ENCODE measurements at regions not wholly inside any gene's neighbourhood (a gene's known extent, or its start where the extent isn't known, plus 50 kb on each side); places are given as distances from the start of the nearest gene placed in this dataset.

DNA sequence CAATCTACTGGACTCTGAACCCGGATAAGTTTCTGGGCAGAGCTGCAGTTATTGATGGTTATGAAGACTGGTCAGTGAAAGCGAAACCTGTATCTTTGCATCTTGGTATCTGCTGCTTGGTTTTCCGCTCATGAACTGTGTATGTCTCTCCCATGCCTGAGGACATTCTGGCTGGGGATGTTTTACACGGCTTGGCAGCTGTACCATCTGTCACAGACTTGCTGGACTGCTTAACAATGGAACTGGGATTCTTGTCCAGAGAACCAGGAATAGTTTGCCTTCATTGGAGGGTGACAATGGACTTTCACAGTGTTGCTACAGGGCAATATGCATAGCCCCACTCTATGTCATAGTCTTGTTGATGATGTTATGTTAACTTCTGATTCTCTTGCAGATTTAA lies 119.9 kb upstream of the TMEM106B start:
- H3K27ac ChIP-seq (ENCODE audit: low read depth in 2 of 2, low read length in 2 of 2), result no peak overlapping the region
- H3K36me3 ChIP-seq (ENCODE audit: control insufficient read depth in 2 of 2, insufficient read depth in 2 of 2, low read length in 2 of 2), result no peaks in the 10 kb centered on the region
- H3K4me3 ChIP-seq (ENCODE audit: low read length in 2 of 2), result no peak overlapping the region
- no peaks in the 10 kb centered on the region for H3K4me1 ChIP-seq (ENCODE audit: control insufficient read depth in 2 of 2, insufficient read depth in 2 of 2, low read length in 2 of 2)
- no peaks in the 10 kb centered on the region for H3K27me3 ChIP-seq (ENCODE audit: control insufficient read depth in 2 of 2, insufficient read depth in 2 of 2, low read length in 2 of 2)
- H3K9ac ChIP-seq (ENCODE audit: low read depth in 1 of 2, low read length in 2 of 2), result no peak overlapping the region
- H3K9me3 ChIP-seq (ENCODE audit: control insufficient read depth in 2 of 2, low read length in 2 of 2), result no peaks in the 10 kb centered on the region

DNA sequence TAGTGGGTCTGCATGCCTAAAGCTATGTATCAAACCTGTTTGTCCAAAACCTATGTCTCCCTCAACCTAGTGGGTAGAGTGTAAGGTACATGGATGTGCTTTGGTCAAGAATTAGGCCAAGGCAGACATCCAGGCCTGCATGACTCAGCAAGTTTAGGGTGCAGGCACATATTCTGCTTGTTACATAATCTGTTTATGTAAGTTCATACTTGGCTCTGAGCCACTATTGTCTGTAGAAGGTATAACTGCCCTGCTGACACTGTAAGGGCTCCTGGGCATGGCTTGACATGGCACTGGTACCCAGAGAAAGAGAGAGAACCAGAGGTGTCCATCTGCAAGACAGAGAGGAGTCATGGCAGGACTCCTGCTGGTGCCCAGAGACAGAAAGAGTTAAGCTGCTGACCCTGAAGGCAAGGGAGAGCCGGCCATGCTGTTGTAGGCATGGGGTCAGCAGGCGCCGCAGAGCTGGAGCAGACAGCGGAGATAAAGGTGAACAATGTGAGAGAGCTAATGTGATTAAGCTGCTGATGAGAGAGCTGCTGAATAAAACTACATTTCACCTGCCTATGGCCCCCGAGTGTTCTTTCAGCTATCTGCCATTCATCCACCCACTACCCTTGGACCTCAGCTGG lies 118.5 kb upstream of the TMEM106B start:
- H3K9me3 ChIP-seq (ENCODE audit: control insufficient read depth in 2 of 2, low read length in 2 of 2), result no peaks in the 10 kb centered on the region
- no peaks in the 10 kb centered on the region for H3K36me3 ChIP-seq (ENCODE audit: control insufficient read depth in 2 of 2, insufficient read depth in 2 of 2, low read length in 2 of 2)
- no peak overlapping the region for H3K4me3 ChIP-seq (ENCODE audit: low read length in 2 of 2)
- H3K9ac ChIP-seq (ENCODE audit: low read depth in 1 of 2, low read length in 2 of 2), result no peak overlapping the region
- H3K27me3 ChIP-seq (ENCODE audit: control insufficient read depth in 2 of 2, insufficient read depth in 2 of 2, low read length in 2 of 2), result no peaks in the 10 kb centered on the region
- H3K4me1 ChIP-seq (ENCODE audit: control insufficient read depth in 2 of 2, insufficient read depth in 2 of 2, low read length in 2 of 2), result no peaks in the 10 kb centered on the region
- H3K27ac ChIP-seq (ENCODE audit: low read depth in 2 of 2, low read length in 2 of 2), result no peak overlapping the region

DNA sequence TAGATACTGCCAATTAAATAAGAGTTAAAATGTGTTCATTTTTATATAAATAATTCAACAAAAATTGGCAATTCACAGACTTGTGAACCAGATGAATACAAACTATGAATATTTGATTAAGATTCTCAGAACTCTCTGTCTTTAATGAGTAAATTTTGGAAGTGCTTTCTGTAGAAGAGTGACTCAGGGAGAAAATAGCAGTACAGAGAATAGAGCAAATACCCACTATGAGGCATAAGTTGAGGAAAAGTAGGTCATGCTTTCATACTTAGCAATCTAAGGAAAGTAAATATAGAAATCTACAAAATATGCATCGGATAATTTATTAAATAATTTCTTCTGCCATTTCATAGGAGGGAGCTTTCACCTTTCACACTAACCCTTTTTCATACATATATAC lies 117.7 kb upstream of the TMEM106B start:
- no peaks in the 10 kb centered on the region for H3K27me3 ChIP-seq (ENCODE audit: control insufficient read depth in 2 of 2, insufficient read depth in 2 of 2, low read length in 2 of 2)
- H3K9me3 ChIP-seq (ENCODE audit: control insufficient read depth in 2 of 2, low read length in 2 of 2), result no peaks in the 10 kb centered on the region
- H3K9ac ChIP-seq (ENCODE audit: low read depth in 1 of 2, low read length in 2 of 2), result no peak overlapping the region
- H3K36me3 ChIP-seq (ENCODE audit: control insufficient read depth in 2 of 2, insufficient read depth in 2 of 2, low read length in 2 of 2), result no peaks in the 10 kb centered on the region
- H3K4me1 ChIP-seq (ENCODE audit: control insufficient read depth in 2 of 2, insufficient read depth in 2 of 2, low read length in 2 of 2), result no peaks in the 10 kb centered on the region
- no peak overlapping the region for H3K4me3 ChIP-seq (ENCODE audit: low read length in 2 of 2)
- no peak overlapping the region for H3K27ac ChIP-seq (ENCODE audit: low read depth in 2 of 2, low read length in 2 of 2)

DNA sequence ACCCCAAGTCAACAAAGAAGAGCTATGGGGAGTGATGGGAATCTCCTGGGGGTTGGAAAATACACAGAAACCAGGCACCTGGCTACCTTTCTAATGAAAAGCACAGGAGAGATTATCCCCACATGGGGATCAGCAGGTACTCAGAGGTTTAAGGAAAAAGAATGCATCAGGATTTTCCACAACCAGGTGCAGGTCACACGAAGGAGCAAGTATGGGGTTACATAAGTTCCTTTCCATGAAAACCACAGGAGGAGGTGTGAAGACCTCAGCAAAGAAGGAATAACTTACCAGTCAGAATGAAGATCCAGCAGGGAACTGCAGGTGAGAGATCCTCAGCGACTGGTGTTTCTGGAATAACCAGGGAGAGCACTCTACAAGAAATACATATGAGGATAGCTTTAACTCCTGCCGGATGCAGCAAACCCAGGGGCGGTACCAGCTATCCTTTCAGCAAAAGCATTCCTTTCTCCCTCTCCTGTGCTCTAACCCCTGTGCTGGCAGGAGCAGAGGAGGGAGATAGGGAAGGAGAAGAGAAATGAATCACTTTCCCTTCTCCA lies 116.7 kb upstream of the TMEM106B start:
- no peaks in the 10 kb centered on the region for H3K27me3 ChIP-seq (ENCODE audit: control insufficient read depth in 2 of 2, insufficient read depth in 2 of 2, low read length in 2 of 2)

DNA sequence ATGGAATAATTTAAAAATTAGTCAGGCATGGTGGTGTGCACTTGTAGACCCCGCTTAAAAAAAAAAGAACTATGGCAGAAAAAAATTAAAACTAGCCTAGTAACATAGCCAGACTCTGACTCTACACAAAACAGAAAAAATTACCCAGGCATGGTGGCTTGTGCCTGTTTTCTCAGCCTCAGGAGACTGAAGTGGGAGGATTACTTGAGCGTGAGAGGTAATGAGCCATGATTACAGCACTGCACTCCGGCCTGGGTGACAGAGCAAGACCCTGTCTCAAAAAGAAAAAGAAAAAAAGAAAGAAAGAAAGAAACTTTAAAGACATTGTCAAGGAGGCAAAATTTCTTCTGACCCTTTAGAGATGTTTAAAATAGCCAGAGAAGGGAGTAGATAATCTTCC lies 109.0 kb upstream of the TMEM106B start:
- H3K4me1 ChIP-seq (ENCODE audit: control insufficient read depth in 2 of 2, insufficient read depth in 2 of 2, low read length in 2 of 2), result no peaks in the 10 kb centered on the region
- no peaks in the 10 kb centered on the region for H3K9me3 ChIP-seq (ENCODE audit: control insufficient read depth in 2 of 2, low read length in 2 of 2)
- H3K27me3 ChIP-seq (ENCODE audit: control insufficient read depth in 2 of 2, insufficient read depth in 2 of 2, low read length in 2 of 2), result no peaks in the 10 kb centered on the region
- H3K9ac ChIP-seq (ENCODE audit: low read depth in 1 of 2, low read length in 2 of 2), result no peak overlapping the region
- no peak overlapping the region for H3K27ac ChIP-seq (ENCODE audit: low read depth in 2 of 2, low read length in 2 of 2)
- no peak overlapping the region for H3K4me3 ChIP-seq (ENCODE audit: low read length in 2 of 2)
- no peaks in the 10 kb centered on the region for H3K36me3 ChIP-seq (ENCODE audit: control insufficient read depth in 2 of 2, insufficient read depth in 2 of 2, low read length in 2 of 2)

More for the DNA sequence above, 116.7 kb upstream of the TMEM106B start:
- no peak overlapping the region for H3K4me3 ChIP-seq (ENCODE audit: low read length in 2 of 2)
- no peak overlapping the region for H3K27ac ChIP-seq (ENCODE audit: low read depth in 2 of 2, low read length in 2 of 2)
- H3K9ac ChIP-seq (ENCODE audit: low read depth in 1 of 2, low read length in 2 of 2), result no peak overlapping the region
- no peaks in the 10 kb centered on the region for H3K36me3 ChIP-seq (ENCODE audit: control insufficient read depth in 2 of 2, insufficient read depth in 2 of 2, low read length in 2 of 2)
- H3K9me3 ChIP-seq (ENCODE audit: control insufficient read depth in 2 of 2, low read length in 2 of 2), result no peaks in the 10 kb centered on the region
- no peaks in the 10 kb centered on the region for H3K4me1 ChIP-seq (ENCODE audit: control insufficient read depth in 2 of 2, insufficient read depth in 2 of 2, low read length in 2 of 2)

DNA sequence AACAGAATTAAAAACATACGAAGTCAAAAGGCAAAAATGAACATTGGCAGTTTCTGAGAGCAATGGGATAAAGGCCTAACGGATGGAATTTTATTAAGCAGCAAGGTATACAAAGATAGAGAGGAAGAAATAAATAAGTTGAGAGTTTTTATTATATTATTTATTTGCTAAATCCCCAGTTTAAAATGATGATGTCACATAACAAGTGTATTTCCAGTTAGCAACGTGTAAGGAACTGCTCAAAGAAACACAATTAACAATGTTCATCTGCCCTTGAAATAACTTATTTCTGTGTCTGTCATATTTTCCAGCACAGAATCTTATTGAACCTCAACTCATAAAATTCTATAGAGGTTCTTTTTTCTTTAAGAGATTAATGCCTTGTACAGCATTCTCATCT lies 108.6 kb upstream of the TMEM106B start:
- no peaks in the 10 kb centered on the region for H3K27me3 ChIP-seq (ENCODE audit: control insufficient read depth in 2 of 2, insufficient read depth in 2 of 2, low read length in 2 of 2)
- H3K4me1 ChIP-seq (ENCODE audit: control insufficient read depth in 2 of 2, insufficient read depth in 2 of 2, low read length in 2 of 2), result peaks cover 0 to 2% of the 10 kb centered on the region in 2 donors
- no peak overlapping the region for H3K4me3 ChIP-seq (ENCODE audit: low read length in 2 of 2)
- H3K9ac ChIP-seq (ENCODE audit: low read depth in 1 of 2, low read length in 2 of 2), result no peak overlapping the region
- H3K27ac ChIP-seq (ENCODE audit: low read depth in 2 of 2, low read length in 2 of 2), result no peak overlapping the region
- H3K36me3 ChIP-seq (ENCODE audit: control insufficient read depth in 2 of 2, insufficient read depth in 2 of 2, low read length in 2 of 2), result no peaks in the 10 kb centered on the region
- H3K9me3 ChIP-seq (ENCODE audit: control insufficient read depth in 2 of 2, low read length in 2 of 2), result no peaks in the 10 kb centered on the region

DNA sequence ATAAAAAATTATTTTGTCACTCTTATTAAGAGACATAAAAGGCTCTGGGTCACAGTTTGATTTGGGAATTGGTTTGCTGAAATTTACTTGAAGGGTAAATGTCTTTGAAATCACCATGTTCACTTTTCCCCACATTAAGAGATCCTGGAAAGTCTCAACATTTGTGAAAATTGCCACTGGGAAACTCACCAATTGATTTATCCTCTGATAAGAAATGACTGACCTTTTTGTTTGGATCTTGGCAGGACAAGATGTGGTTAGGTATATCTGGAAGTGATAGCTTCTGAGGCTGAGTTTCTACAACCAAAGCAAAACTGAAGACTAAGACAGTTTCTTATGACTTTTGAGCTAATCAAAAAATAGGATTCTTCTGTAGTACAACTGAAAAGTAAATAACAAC lies 107.1 kb upstream of the TMEM106B start:
- H3K4me3 ChIP-seq (ENCODE audit: low read length in 2 of 2), result no peak overlapping the region
- H3K9ac ChIP-seq (ENCODE audit: low read depth in 1 of 2, low read length in 2 of 2), result no peak overlapping the region
- no peak overlapping the region for H3K27ac ChIP-seq (ENCODE audit: low read depth in 2 of 2, low read length in 2 of 2)
- H3K4me1 ChIP-seq (ENCODE audit: control insufficient read depth in 2 of 2, insufficient read depth in 2 of 2, low read length in 2 of 2), result peaks cover 0 to 7% of the 10 kb centered on the region in 2 donors
- H3K36me3 ChIP-seq (ENCODE audit: control insufficient read depth in 2 of 2, insufficient read depth in 2 of 2, low read length in 2 of 2), result no peaks in the 10 kb centered on the region
- no peaks in the 10 kb centered on the region for H3K9me3 ChIP-seq (ENCODE audit: control insufficient read depth in 2 of 2, low read length in 2 of 2)
- no peaks in the 10 kb centered on the region for H3K27me3 ChIP-seq (ENCODE audit: control insufficient read depth in 2 of 2, insufficient read depth in 2 of 2, low read length in 2 of 2)

DNA sequence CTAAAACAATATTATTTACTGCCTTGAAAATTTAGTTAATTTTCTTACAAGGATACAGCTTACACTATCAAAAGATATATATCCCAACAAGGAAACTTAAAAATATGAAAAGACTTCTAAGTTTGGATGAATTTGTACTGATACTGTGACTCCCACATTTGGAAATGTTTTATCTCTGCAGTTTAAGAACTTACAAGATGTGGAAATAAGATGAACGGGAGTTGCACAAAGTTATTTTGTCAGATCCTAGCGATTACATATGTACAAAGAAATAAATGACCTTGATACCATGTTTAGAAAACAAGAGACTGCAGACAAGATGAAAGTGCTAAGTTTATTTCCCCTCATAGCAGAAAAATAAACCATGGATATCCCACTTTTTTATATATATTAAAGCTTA lies 103.7 kb upstream of the TMEM106B start:
- Histone ChIP-seq H3K36me3 (ENCODE audit: control insufficient read depth in 2 of 2, insufficient read depth in 2 of 2, low read length in 2 of 2) (no peaks in the 10 kb centered on the region), H3K27me3 (ENCODE audit: control insufficient read depth in 2 of 2, insufficient read depth in 2 of 2, low read length in 2 of 2) (no peaks in the 10 kb centered on the region), H3K9ac (ENCODE audit: low read depth in 1 of 2, low read length in 2 of 2) (no peak overlapping the region)

DNA sequence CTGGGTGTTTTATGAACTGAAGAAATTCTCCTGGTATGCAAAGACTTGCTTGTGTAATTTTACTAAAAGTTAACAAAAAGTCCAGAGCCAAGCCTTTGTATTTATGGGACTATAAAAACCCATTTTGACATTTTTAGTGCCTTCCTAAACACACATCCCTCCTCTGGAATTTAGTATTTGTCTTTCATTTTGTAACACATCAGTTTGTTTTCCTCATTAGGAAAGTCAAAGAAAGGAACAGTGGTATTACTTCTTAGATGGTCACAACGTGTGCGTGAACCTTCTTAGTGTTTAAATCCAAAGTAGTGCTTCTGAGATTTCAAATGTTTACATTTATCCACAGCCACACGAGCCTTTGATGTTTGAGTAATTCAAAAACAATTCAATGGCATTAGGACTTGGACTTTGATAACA lies 103.2 kb upstream of the TMEM106B start:
- H3K9me3 ChIP-seq (ENCODE audit: control insufficient read depth in 2 of 2, low read length in 2 of 2), result no peaks in the 10 kb centered on the region
- no peak overlapping the region for H3K27ac ChIP-seq (ENCODE audit: low read depth in 2 of 2, low read length in 2 of 2)
- peaks cover 2 to 7% of the 10 kb centered on the region in 2 donors for H3K4me1 ChIP-seq (ENCODE audit: control insufficient read depth in 2 of 2, insufficient read depth in 2 of 2, low read length in 2 of 2)
- no peaks in the 10 kb centered on the region for H3K27me3 ChIP-seq (ENCODE audit: control insufficient read depth in 2 of 2, insufficient read depth in 2 of 2, low read length in 2 of 2)
- H3K36me3 ChIP-seq (ENCODE audit: control insufficient read depth in 2 of 2, insufficient read depth in 2 of 2, low read length in 2 of 2), result no peaks in the 10 kb centered on the region
- no peak overlapping the region for H3K9ac ChIP-seq (ENCODE audit: low read depth in 1 of 2, low read length in 2 of 2)
- H3K4me3 ChIP-seq (ENCODE audit: low read length in 2 of 2), result no peak overlapping the region

More for the DNA sequence above, 103.7 kb upstream of the TMEM106B start:
- H3K27ac ChIP-seq (ENCODE audit: low read depth in 2 of 2, low read length in 2 of 2), result no peak overlapping the region
- H3K4me1 ChIP-seq (ENCODE audit: control insufficient read depth in 2 of 2, insufficient read depth in 2 of 2, low read length in 2 of 2), result peaks cover 2 to 7% of the 10 kb centered on the region in 2 donors
- no peak overlapping the region for H3K4me3 ChIP-seq (ENCODE audit: low read length in 2 of 2)
- no peaks in the 10 kb centered on the region for H3K9me3 ChIP-seq (ENCODE audit: control insufficient read depth in 2 of 2, low read length in 2 of 2)

DNA sequence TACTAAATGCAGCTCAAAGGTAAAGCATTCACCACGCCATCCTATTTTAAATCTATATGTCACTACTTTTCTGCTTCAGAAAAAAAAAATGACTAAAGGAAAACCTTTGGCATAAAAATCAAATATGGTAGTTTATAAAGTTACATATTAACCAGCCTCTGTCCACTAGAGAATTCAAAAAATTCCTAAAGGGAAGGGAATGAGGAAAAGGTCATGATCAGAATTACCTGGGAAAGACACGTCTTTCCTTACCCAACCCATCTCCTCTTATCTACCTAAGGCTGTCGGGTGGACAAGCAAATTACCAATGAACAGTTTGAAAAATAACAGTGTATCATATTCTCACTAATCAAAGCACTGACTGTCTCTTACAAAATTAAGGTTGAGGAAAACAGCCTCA lies 100.7 kb upstream of the TMEM106B start:
- no peaks in the 10 kb centered on the region for H3K36me3 ChIP-seq (ENCODE audit: control insufficient read depth in 2 of 2, insufficient read depth in 2 of 2, low read length in 2 of 2)
- no peak overlapping the region for H3K9ac ChIP-seq (ENCODE audit: low read depth in 1 of 2, low read length in 2 of 2)
- no peaks in the 10 kb centered on the region for H3K27me3 ChIP-seq (ENCODE audit: control insufficient read depth in 2 of 2, insufficient read depth in 2 of 2, low read length in 2 of 2)
- no peaks in the 10 kb centered on the region for H3K9me3 ChIP-seq (ENCODE audit: control insufficient read depth in 2 of 2, low read length in 2 of 2)
- H3K4me3 ChIP-seq (ENCODE audit: low read length in 2 of 2), result no peak overlapping the region
- H3K4me1 ChIP-seq (ENCODE audit: control insufficient read depth in 2 of 2, insufficient read depth in 2 of 2, low read length in 2 of 2), result peaks cover 2 to 7% of the 10 kb centered on the region in 2 donors
- no peak overlapping the region for H3K27ac ChIP-seq (ENCODE audit: low read depth in 2 of 2, low read length in 2 of 2)

Data from mucosa of rectum (tissue), 2 donors.